ENCODE measurements at regions not wholly inside any gene's neighbourhood (a gene's known extent, or its start where the extent isn't known, plus 50 kb on each side); places are given as distances from the start of the nearest gene placed in this dataset.

DNA sequence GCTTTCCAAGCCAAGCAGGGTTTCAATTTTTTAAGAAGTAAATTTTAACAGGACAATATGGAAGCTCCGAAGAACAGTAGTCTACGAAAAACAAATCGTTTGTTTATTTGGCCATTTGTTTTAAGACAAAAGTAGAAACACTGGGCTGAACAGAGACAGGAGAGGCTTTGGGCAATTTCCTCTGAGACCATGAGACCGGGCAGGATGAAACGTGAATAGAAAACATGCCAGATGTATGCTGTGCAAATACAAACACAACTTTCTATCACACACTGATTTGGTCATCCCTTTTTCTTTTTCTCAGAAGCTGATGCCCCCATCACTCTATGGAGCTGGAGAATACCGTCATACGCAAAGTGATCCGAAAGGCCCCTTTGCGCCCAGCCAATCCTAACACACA lies 1111.1 kb downstream of the BCL11B start:
- DNase-seq (ENCODE audit: low spot score in 2 of 2) = no peak
- Histone ChIP-seq H3K4me3 (no peak overlapping the region), H3K36me3 (no peaks in the 10 kb centered on the region), H3K9me3 (no peaks in the 10 kb centered on the region), H3K27ac (peak overlapping the region; percentile 13), H3K4me1 (peaks cover 4% of the 10 kb centered on the region), H3K27me3 (peaks cover 8% of the 10 kb centered on the region)
- WGBS = 43% methylated on average over 9 of the region's 9 CpGs
- TF ChIP-seq POLR2A (IDR thresholded peaks at IDR 0.05) = no peak
- TF ChIP-seq EP300 (IDR thresholded peaks at IDR 0.05) = no peak
- no peak for TF ChIP-seq CTCF (IDR thresholded peaks at IDR 0.05)
- no peak for TF ChIP-seq POLR2AphosphoS5 (IDR thresholded peaks at IDR 0.05)

DNA sequence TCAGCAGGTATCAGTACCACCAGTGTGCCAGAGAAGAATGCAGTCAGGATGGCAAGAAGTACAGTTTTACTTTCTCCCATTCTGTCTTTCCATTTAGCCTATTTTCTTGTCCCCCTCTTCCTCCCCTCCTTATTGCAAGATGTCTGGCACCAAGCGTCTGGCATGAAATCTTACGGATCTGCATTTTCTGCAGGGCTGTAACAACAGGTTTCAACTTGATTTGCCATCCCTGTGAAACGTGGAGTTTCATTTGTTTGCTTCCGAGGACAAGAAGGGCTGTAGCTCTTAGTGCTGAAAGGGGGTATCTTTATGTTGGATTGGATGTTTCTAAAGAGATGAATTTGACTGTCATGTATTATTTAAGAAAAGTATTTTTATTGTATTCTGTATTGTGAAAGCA lies 1110.6 kb downstream of the BCL11B start:
- TF ChIP-seq EP300 (IDR thresholded peaks at IDR 0.05) (no peak), POLR2AphosphoS5 (IDR thresholded peaks at IDR 0.05) (no peak), CTCF (IDR thresholded peaks at IDR 0.05) (no peak), POLR2A (IDR thresholded peaks at IDR 0.05) (no peak)
- peak overlapping the region; percentile 13 for H3K27ac ChIP-seq
- no peak for DNase-seq (ENCODE audit: low spot score in 2 of 2)

GRCh38 chr14:98162856-98163805 lies 1108.9 kb downstream of the BCL11B start:
- Histone ChIP-seq H3K4me1 (peaks cover 4% of the 10 kb centered on the region), H3K9me3 (no peaks in the 10 kb centered on the region), H3K36me3 (no peaks in the 10 kb centered on the region), H3K27me3 (peaks cover 8% of the 10 kb centered on the region), H3K27ac (no peak overlapping the region), H3K4me3 (no peak overlapping the region)
- DNase-seq (ENCODE audit: low spot score in 2 of 2) = no peak
- TF ChIP-seq POLR2A (IDR thresholded peaks at IDR 0.05) (no peak), CTCF (IDR thresholded peaks at IDR 0.05) (no peak), EP300 (IDR thresholded peaks at IDR 0.05) (no peak), POLR2AphosphoS5 (IDR thresholded peaks at IDR 0.05) (no peak)
- WGBS = 53% methylated on average over 26 of the region's 26 CpGs

More for the DNA sequence above, 1110.6 kb downstream of the BCL11B start:
- no peak overlapping the region for H3K4me3 ChIP-seq
- H3K9me3 ChIP-seq = no peaks in the 10 kb centered on the region
- no peaks in the 10 kb centered on the region for H3K36me3 ChIP-seq
- WGBS = 36% methylated on average over 4 of the region's 4 CpGs
- H3K27me3 ChIP-seq = peaks cover 8% of the 10 kb centered on the region
- H3K4me1 ChIP-seq = peaks cover 4% of the 10 kb centered on the region

DNA sequence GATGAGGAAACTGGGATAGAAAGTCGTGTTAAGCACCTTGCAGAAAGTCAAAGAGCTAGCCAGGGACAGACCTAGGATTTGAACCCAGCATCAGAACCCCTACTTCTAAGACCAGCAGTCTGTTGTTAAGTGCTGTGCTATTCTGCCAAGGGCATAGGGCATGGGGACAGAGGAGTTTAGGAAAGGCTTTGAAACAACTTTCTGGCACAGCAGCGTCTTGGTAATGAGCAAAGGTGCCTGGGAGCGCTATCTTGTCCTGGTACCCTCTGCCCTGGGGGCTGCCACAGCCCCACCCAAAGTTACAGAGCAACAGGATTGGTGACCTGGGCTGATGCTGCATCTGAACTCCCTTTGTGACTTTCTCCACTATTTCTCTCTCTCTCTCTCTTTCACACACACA lies 1108.1 kb downstream of the BCL11B start:
- no peak overlapping the region for H3K4me3 ChIP-seq
- 85% methylated on average over 3 of the region's 3 CpGs for WGBS
- no peaks in the 10 kb centered on the region for H3K36me3 ChIP-seq
- no peaks in the 10 kb centered on the region for H3K9me3 ChIP-seq
- H3K27ac ChIP-seq = no peak overlapping the region
- peaks cover 8% of the 10 kb centered on the region for H3K27me3 ChIP-seq
- no peak for DNase-seq (ENCODE audit: low spot score in 2 of 2)
- H3K4me1 ChIP-seq = peaks cover 4% of the 10 kb centered on the region
- TF ChIP-seq EP300 (IDR thresholded peaks at IDR 0.05) (no peak), POLR2A (IDR thresholded peaks at IDR 0.05) (no peak), POLR2AphosphoS5 (IDR thresholded peaks at IDR 0.05) (no peak), CTCF (IDR thresholded peaks at IDR 0.05) (no peak)

GRCh38 chr14:98165976-98166375 lies 1106.0 kb downstream of the BCL11B start:
- peaks cover 4% of the 10 kb centered on the region for H3K4me1 ChIP-seq
- H3K36me3 ChIP-seq = no peaks in the 10 kb centered on the region
- H3K27me3 ChIP-seq = peaks cover 8% of the 10 kb centered on the region
- 95% methylated on average over 9 of the region's 9 CpGs for WGBS
- H3K4me3 ChIP-seq = no peak overlapping the region
- no peak for DNase-seq (ENCODE audit: low spot score in 2 of 2)
- no peak for TF ChIP-seq CTCF (IDR thresholded peaks at IDR 0.05)
- no peak for TF ChIP-seq EP300 (IDR thresholded peaks at IDR 0.05)
- TF ChIP-seq POLR2AphosphoS5 (IDR thresholded peaks at IDR 0.05) = no peak
- TF ChIP-seq POLR2A (IDR thresholded peaks at IDR 0.05) = no peak
- no peaks in the 10 kb centered on the region for H3K9me3 ChIP-seq
- no peak overlapping the region for H3K27ac ChIP-seq

All from suprapubic skin (tissue), 4 donors.